ENCODE measurements at regions not wholly inside any gene's neighbourhood (a gene's known extent, or its start where the extent isn't known, plus 50 kb on each side); places are given as distances from the start of the nearest gene placed in this dataset.
A peak's percentile ranks its signal among the peaks of the same experiment; 100 is the strongest.
"Not testable (repeated sequence)": the region's sequence is repeated elsewhere in the genome, so short reads cannot be mapped to it uniquely, and the experiment has no call there.

GRCh38 chr20:40278673-40279072 is 410.4 kb downstream of the MAFB start:
- DNase-seq (ENCODE audit: low spot score) = no peak

GRCh38 chr20:40276301-40276700 is 412.7 kb downstream of the MAFB start:
- DNase-seq (ENCODE audit: low spot score) = no peak

- DNase-seq (ENCODE audit: low spot score) = no peak
Observed at GRCh38 chr20:40275738-40276137, 413.3 kb downstream of the MAFB start.

- DNase-seq (ENCODE audit: low spot score) = no peak
Observed at GRCh38 chr20:40274912-40275533, 414.0 kb downstream of the MAFB start.

GRCh38 chr20:40269274-40269673 is 419.8 kb downstream of the MAFB start:
- not testable (repeated sequence) for DNase-seq (ENCODE audit: low spot score)

- no peak for DNase-seq (ENCODE audit: low spot score)
Observed at GRCh38 chr20:40268321-40269075, 420.5 kb downstream of the MAFB start.

- DNase-seq (ENCODE audit: low spot score) = peak; percentile 60
Observed at GRCh38 chr20:40265825-40266533, 423.1 kb downstream of the MAFB start.

- DNase-seq (ENCODE audit: low spot score) = no peak
Observed at GRCh38 chr20:40262219-40262618, 426.8 kb downstream of the MAFB start.

- DNase-seq (ENCODE audit: low spot score) = no peak
Observed at GRCh38 chr20:40258931-40259330, 430.1 kb downstream of the MAFB start.

- DNase-seq (ENCODE audit: low spot score) = no peak
Observed at GRCh38 chr20:40257763-40258162, 431.3 kb downstream of the MAFB start.

GRCh38 chr20:40255365-40255764 is 433.7 kb downstream of the MAFB start:
- DNase-seq (ENCODE audit: low spot score) = peak; percentile 18

GRCh38 chr20:40254023-40254772 is 434.8 kb downstream of the MAFB start:
- no peak for DNase-seq (ENCODE audit: low spot score)

GRCh38 chr20:40251284-40251932 is 437.6 kb downstream of the MAFB start:
- peak; percentile 58 for DNase-seq (ENCODE audit: low spot score)

- no peak for DNase-seq (ENCODE audit: low spot score)
Observed at GRCh38 chr20:40249805-40250204, 439.2 kb downstream of the MAFB start.

- no peak for DNase-seq (ENCODE audit: low spot score)
Observed at GRCh38 chr20:40245829-40246228, 443.2 kb downstream of the MAFB start.

- DNase-seq (ENCODE audit: low spot score) = no peak
Observed at GRCh38 chr20:40244286-40244685, 444.8 kb downstream of the MAFB start.

GRCh38 chr20:40241596-40242343 is 447.3 kb downstream of the MAFB start:
- no peak for DNase-seq (ENCODE audit: low spot score)

GRCh38 chr20:40238511-40238910 is 450.5 kb downstream of the MAFB start:
- DNase-seq (ENCODE audit: low spot score) = no peak

- no peak for DNase-seq (ENCODE audit: low spot score)
Observed at GRCh38 chr20:40234593-40234992, 454.4 kb downstream of the MAFB start.

- no peak for DNase-seq (ENCODE audit: low spot score)
Observed at GRCh38 chr20:40233406-40233805, 455.6 kb downstream of the MAFB start.

GRCh38 chr20:40232756-40233155 is 456.3 kb downstream of the MAFB start:
- DNase-seq (ENCODE audit: low spot score) = no peak
